Natural killer cell (primary cell): ENCODE measurements at regions not wholly inside any gene's neighbourhood (a gene's known extent, or its start where the extent isn't known, plus 50 kb on each side); places are given as distances from the start of the nearest gene placed in this dataset.

Experiments
- ATAC-seq, 3 donors: fragments of 150-1000 bp in 2 of 3; fragments of 200-7000 bp in 1 of 3; cut with Tn5 transposase; 1 replicate in 1 of 3; 2 replicates in 2 of 3; pipeline ENCODE4 v1.10.0; 2021; ENCODE audit warnings: mild to moderate bottlenecking in 2 of 3, moderate library complexity in 2 of 3
- DNase-seq, 2 donors: peaks; one replicate each; pipeline versions ENCODE4 v3.0.0 to v3.0.0-alpha.2; 2013 to 2021; ENCODE audit warnings: mixed read lengths in 1 of 2
- H3K27ac ChIP-seq: one replicate; pipeline ENCODE4 v1.5.1; 2013; ENCODE audit warnings: mild to moderate bottlenecking, low read length
- H3K27me3 ChIP-seq: one replicate; pipeline ENCODE4 v1.6.1; 2013; ENCODE audit warnings: low read length; ENCODE audit not compliant: control insufficient read depth, insufficient read depth
- H3K36me3 ChIP-seq: one replicate; pipeline ENCODE4 v1.6.1; 2013; ENCODE audit warnings: low read length; ENCODE audit not compliant: control insufficient read depth, insufficient read depth
- H3K4me1 ChIP-seq: one replicate; pipeline ENCODE4 v1.6.1; 2013; ENCODE audit warnings: low read length; ENCODE audit not compliant: control insufficient read depth, insufficient read depth
- H3K4me3 ChIP-seq: one replicate; pipeline ENCODE4 v1.5.1; 2013; ENCODE audit warnings: low read length
- H3K9me3 ChIP-seq: one replicate; pipeline ENCODE4 v1.6.1; 2013; ENCODE audit warnings: low read length; ENCODE audit not compliant: control insufficient read depth, insufficient read depth
- H3K27ac Mint-ChIP-seq, 2 donors: one replicate each; pipeline ENCODE4 v1.8.0; 2022; ENCODE audit warnings: mild to moderate bottlenecking in 2 of 2, mixed read lengths in 2 of 2, moderate library complexity in 1 of 2
- H3K27me3 Mint-ChIP-seq, 2 donors: one replicate each; pipeline ENCODE4 v1.8.0; 2022; ENCODE audit warnings: low read depth in 2 of 2, mixed read lengths in 2 of 2
- H3K36me3 Mint-ChIP-seq: one replicate; pipeline ENCODE4 v1.8.0; 2022; ENCODE audit warnings: mixed read lengths
- H3K4me1 Mint-ChIP-seq, 2 donors: one replicate each; pipeline ENCODE4 v1.8.0; 2022; ENCODE audit warnings: mixed read lengths in 2 of 2
- H3K4me3 Mint-ChIP-seq: one replicate; pipeline ENCODE4 v1.8.0; 2022; ENCODE audit warnings: mild to moderate bottlenecking, moderate library complexity, mixed read lengths
- H3K9me3 Mint-ChIP-seq, 2 donors: one replicate each; pipeline ENCODE4 v1.8.0; 2022; ENCODE audit warnings: mixed read lengths in 2 of 2
- WGBS: methylation state at CpG from one replicate; pipeline ENCODE4 v1.1.7; 2013; ENCODE audit warnings: missing lambda C conversion rate; ENCODE audit not compliant: insufficient coverage; 5-methylcytosine and 5-hydroxymethylcytosine counted together
- intact Hi-C: fragments of 100-400 bp; cut with micrococcal nuclease; formaldehyde crosslinking; loops from one replicate; pipeline ENCODE4 v1.14.2; 2022
- TF ChIP-seq, protein P1 (sequence below): fragments of 200-600 bp; IDR thresholded peaks from one replicate; pipeline ENCODE4 v1.8.0; 2022; ENCODE audit warnings: antibody characterized with exemption

DNA sequence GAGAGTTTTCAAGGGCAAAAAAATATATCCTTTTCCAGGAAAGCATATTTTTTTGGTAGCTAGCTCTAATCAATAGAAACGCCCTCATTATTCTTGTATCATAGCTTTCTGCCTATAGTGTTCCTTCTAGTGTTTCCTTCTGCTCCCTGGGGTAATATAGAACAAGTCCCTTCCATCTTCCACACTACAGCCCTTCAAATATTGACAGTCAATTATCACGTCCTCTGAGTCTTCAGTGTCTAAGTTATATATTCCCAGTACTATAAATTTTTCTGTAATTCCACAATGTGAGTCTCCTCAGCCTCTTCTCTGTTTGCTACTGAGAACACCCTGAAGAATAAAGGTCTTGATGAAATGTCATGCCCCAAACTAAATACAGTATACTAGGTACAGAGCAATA, 1088.0 kb upstream of the PCDH7 start:
- H3K27ac Mint-ChIP-seq: no peak overlapping the region
- H3K4me3 Mint-ChIP-seq: no peak overlapping the region
- TF ChIP-seq, protein P1, sequence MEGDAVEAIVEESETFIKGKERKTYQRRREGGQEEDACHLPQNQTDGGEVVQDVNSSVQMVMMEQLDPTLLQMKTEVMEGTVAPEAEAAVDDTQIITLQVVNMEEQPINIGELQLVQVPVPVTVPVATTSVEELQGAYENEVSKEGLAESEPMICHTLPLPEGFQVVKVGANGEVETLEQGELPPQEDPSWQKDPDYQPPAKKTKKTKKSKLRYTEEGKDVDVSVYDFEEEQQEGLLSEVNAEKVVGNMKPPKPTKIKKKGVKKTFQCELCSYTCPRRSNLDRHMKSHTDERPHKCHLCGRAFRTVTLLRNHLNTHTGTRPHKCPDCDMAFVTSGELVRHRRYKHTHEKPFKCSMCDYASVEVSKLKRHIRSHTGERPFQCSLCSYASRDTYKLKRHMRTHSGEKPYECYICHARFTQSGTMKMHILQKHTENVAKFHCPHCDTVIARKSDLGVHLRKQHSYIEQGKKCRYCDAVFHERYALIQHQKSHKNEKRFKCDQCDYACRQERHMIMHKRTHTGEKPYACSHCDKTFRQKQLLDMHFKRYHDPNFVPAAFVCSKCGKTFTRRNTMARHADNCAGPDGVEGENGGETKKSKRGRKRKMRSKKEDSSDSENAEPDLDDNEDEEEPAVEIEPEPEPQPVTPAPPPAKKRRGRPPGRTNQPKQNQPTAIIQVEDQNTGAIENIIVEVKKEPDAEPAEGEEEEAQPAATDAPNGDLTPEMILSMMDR: no peak
- no peak for ATAC-seq
- Histone ChIP-seq H3K36me3 (no peaks in the 10 kb centered on the region), H3K4me1 (no peaks in the 10 kb centered on the region), H3K27me3 (no peaks in the 10 kb centered on the region), H3K27ac (no peak overlapping the region), H3K9me3 (no peaks in the 10 kb centered on the region), H3K4me3 (no peak overlapping the region)
- DNase-seq: no peak
- H3K27me3 Mint-ChIP-seq: no peaks in the 10 kb centered on the region
- WGBS: 45% methylated on average over 2 of the region's 2 CpGs
- peaks cover 18 to 20% of the 10 kb centered on the region in 2 donors for H3K9me3 Mint-ChIP-seq
- intact Hi-C loops: no loop called here
- H3K4me1 Mint-ChIP-seq: no peaks in the 10 kb centered on the region
- no peaks in the 10 kb centered on the region for H3K36me3 Mint-ChIP-seq

DNA sequence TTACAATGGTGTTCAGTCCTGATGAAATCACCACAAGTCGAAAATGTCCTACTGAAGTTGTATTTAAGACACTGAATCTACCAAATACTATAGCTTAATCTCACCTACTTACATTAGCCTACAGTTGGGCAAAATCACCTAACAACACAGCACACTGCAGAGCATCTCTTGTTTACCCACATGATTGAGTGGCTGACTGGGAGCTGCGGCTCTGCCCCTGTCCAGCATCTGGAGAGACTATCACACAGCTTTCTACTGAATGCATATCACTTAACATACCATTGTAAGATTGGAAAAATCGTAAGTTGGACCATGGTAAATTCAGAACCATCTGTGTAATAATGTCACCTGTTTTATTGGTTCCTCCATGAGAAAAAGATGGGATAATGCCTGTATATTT, 1083.2 kb upstream of the PCDH7 start:
- H3K9me3 ChIP-seq: no peaks in the 10 kb centered on the region
- H3K4me3 ChIP-seq: no peak overlapping the region
- no peaks in the 10 kb centered on the region for H3K4me1 ChIP-seq
- H3K27me3 Mint-ChIP-seq: no peaks in the 10 kb centered on the region
- no peak for ATAC-seq
- H3K4me3 Mint-ChIP-seq: no peak overlapping the region
- no peak overlapping the region for H3K27ac Mint-ChIP-seq
- WGBS: 74% methylated on average over 2 of the region's 3 CpGs
- no peaks in the 10 kb centered on the region for H3K36me3 ChIP-seq
- H3K36me3 Mint-ChIP-seq: no peaks in the 10 kb centered on the region
- peaks cover 13 to 17% of the 10 kb centered on the region in 2 donors for H3K9me3 Mint-ChIP-seq
- no peak overlapping the region for H3K27ac ChIP-seq
- no peaks in the 10 kb centered on the region for H3K4me1 Mint-ChIP-seq
- DNase-seq: no peak
- intact Hi-C loops: no loop called here
- TF ChIP-seq, protein P1: no peak
- H3K27me3 ChIP-seq: no peaks in the 10 kb centered on the region

DNA sequence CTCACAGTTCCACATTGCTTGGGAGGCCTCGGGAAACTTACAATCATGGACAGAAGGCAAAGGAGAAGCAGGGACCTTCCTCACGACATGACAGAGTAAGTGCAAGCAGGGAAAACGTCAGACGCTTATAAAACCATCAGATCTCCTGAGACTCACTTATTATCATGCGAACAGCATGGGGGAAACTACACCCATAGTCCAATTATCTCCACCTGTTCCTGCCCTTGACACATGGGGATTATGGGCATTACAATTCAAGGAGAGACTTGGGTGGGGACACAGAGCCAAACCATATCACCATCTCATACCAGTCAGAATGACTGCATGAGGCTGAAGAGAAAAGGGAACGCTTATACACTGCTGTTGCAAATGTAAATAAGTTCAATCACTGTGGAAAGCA, 1066.9 kb upstream of the PCDH7 start:
- no peaks in the 10 kb centered on the region for H3K4me1 ChIP-seq
- H3K36me3 Mint-ChIP-seq: no peaks in the 10 kb centered on the region
- H3K4me3 ChIP-seq: no peak overlapping the region
- H3K27ac ChIP-seq: no peak overlapping the region
- H3K27me3 Mint-ChIP-seq: no peaks in the 10 kb centered on the region
- ATAC-seq: no peak
- no peaks in the 10 kb centered on the region for H3K27me3 ChIP-seq
- H3K9me3 ChIP-seq: no peaks in the 10 kb centered on the region
- H3K9me3 Mint-ChIP-seq: peaks cover 9 to 14% of the 10 kb centered on the region in 2 donors
- H3K4me3 Mint-ChIP-seq: no peak overlapping the region
- intact Hi-C loops: no loop called here
- H3K36me3 ChIP-seq: no peaks in the 10 kb centered on the region
- DNase-seq: no peak
- 63% methylated on average over 5 of the region's 6 CpGs for WGBS
- H3K27ac Mint-ChIP-seq: no peak overlapping the region
- TF ChIP-seq, protein P1: no peak
- no peaks in the 10 kb centered on the region for H3K4me1 Mint-ChIP-seq

DNA sequence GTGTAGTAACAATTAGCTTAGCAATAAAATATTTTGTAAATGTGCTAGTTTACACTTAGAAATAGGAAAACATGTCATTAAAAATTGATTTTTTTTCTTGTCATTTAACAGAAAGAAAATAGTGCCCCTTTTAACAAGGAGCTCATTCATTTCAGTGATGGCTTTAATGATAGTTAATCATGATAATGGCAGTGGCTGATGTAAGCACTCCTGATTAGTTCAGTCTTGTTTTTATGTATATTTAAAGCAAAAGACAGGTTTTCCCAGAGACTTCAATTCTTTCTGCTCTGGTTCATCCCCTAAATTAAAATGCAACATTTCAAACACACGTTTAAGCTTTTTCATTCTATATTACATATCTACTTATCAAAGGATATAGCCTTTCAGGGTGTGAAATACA, 1039.5 kb upstream of the PCDH7 start:
- intact Hi-C loops: no loop called here
- no peak for DNase-seq
- Histone ChIP-seq H3K9me3 (no peaks in the 10 kb centered on the region), H3K4me3 (no peak overlapping the region), H3K27me3 (no peaks in the 10 kb centered on the region), H3K4me1 (no peaks in the 10 kb centered on the region), H3K27ac (no peak overlapping the region), H3K36me3 (no peaks in the 10 kb centered on the region)
- 83% methylated on average over 1 of the region's 1 CpG for WGBS
- ATAC-seq: no peak
- peaks cover 6% of the 10 kb centered on the region for H3K36me3 Mint-ChIP-seq
- no peak overlapping the region for H3K4me3 Mint-ChIP-seq
- H3K27ac Mint-ChIP-seq: no peak overlapping the region
- no peaks in the 10 kb centered on the region for H3K27me3 Mint-ChIP-seq
- TF ChIP-seq, protein P1: no peak
- H3K4me1 Mint-ChIP-seq: no peaks in the 10 kb centered on the region
- peaks cover 7 to 26% of the 10 kb centered on the region in 2 donors for H3K9me3 Mint-ChIP-seq
